ENCODE measurements at regions not wholly inside any gene's neighbourhood (a gene's known extent, or its start where the extent isn't known, plus 50 kb on each side); places are given as distances from the start of the nearest gene placed in this dataset.
"Not testable (repeated sequence)": the region's sequence is repeated elsewhere in the genome, so short reads cannot be mapped to it uniquely, and the experiment has no call there.

- not testable (repeated sequence) for H3K27me3 ChIP-seq; H3K36me3 ChIP-seq; H3K4me3 ChIP-seq; H3K9me3 ChIP-seq (replicated peaks)
- H3K4me1 ChIP-seq, result peaks cover 71% of the 10 kb centered on the region
- DNase-seq, result peak in 1 of 2 experiments; percentile 54
- H3K27ac ChIP-seq, result peak overlapping the region; percentile 86
Measured at GRCh38 chr20:48490341-48490740, 337.5 kb downstream of the PREX1 start.

- H3K4me1 ChIP-seq, result peaks cover 73% of the 10 kb centered on the region
- no peaks in the 10 kb centered on the region for H3K27me3 ChIP-seq
- DNase-seq, result peak; percentile 96 to 98
- H3K9me3 ChIP-seq (replicated peaks), result no peaks in the 10 kb centered on the region
- no peaks in the 10 kb centered on the region for H3K36me3 ChIP-seq
- H3K4me3 ChIP-seq, result peak overlapping the region; percentile 53
- peak overlapping the region; percentile 86 for H3K27ac ChIP-seq
Measured at GRCh38 chr20:48489656-48490055, 338.1 kb downstream of the PREX1 start.

GRCh38 chr20:48489046-48489463 lies 338.7 kb downstream of the PREX1 start:
- Histone ChIP-seq H3K27ac (peak overlapping the region; percentile 86), H3K4me1 (peaks cover 73% of the 10 kb centered on the region), H3K27me3 (no peaks in the 10 kb centered on the region), H3K36me3 (no peaks in the 10 kb centered on the region), H3K4me3 (peak overlapping the region; percentile 53), H3K9me3 (replicated peaks) (no peaks in the 10 kb centered on the region)
- DNase-seq, result peak in 1 of 2 experiments; percentile 63

- DNase-seq, result peak; percentile 69
- not testable (repeated sequence) for H3K9me3 ChIP-seq (replicated peaks); H3K36me3 ChIP-seq; H3K27me3 ChIP-seq
- Histone ChIP-seq H3K4me1 (peaks cover 75% of the 10 kb centered on the region), H3K27ac (peak overlapping the region; percentile 86), H3K4me3 (peak overlapping the region; percentile 53)
Measured at GRCh38 chr20:48488334-48489034, 339.3 kb downstream of the PREX1 start.

GRCh38 chr20:48486065-48486464 lies 341.7 kb downstream of the PREX1 start:
- Histone ChIP-seq H3K4me3 (no peak overlapping the region), H3K27me3 (no peaks in the 10 kb centered on the region), H3K27ac (peak overlapping the region; percentile 86), H3K9me3 (replicated peaks) (no peaks in the 10 kb centered on the region), H3K4me1 (peaks cover 63% of the 10 kb centered on the region), H3K36me3 (no peaks in the 10 kb centered on the region)
- DNase-seq, result peak; percentile 99

- not testable (repeated sequence) for H3K36me3 ChIP-seq; H3K4me3 ChIP-seq; H3K9me3 ChIP-seq (replicated peaks); H3K27me3 ChIP-seq; DNase-seq
- H3K27ac ChIP-seq, result peak overlapping the region; percentile 86; the same call in 1 of the 2 replicates
- peaks cover 56% of the 10 kb centered on the region for H3K4me1 ChIP-seq
Measured at GRCh38 chr20:48485153-48485552, 342.6 kb downstream of the PREX1 start.

- Histone ChIP-seq H3K4me3 (no peak overlapping the region), H3K4me1 (peaks cover 57% of the 10 kb centered on the region), H3K27ac (no peak overlapping the region), H3K27me3 (no peaks in the 10 kb centered on the region), H3K36me3 (no peaks in the 10 kb centered on the region), H3K9me3 (replicated peaks) (no peaks in the 10 kb centered on the region)
- DNase-seq, result no peak
Measured at GRCh38 chr20:48483334-48484066, 344.3 kb downstream of the PREX1 start.

GRCh38 chr20:48482790-48483189 lies 345.0 kb downstream of the PREX1 start:
- H3K36me3 ChIP-seq, result no peaks in the 10 kb centered on the region
- H3K27ac ChIP-seq, result no peak overlapping the region
- no peak for DNase-seq
- H3K27me3 ChIP-seq, result no peaks in the 10 kb centered on the region
- peaks cover 54% of the 10 kb centered on the region for H3K4me1 ChIP-seq
- H3K4me3 ChIP-seq, result no peak overlapping the region
- H3K9me3 ChIP-seq (replicated peaks), result no peaks in the 10 kb centered on the region

GRCh38 chr20:48480216-48480772 lies 347.5 kb downstream of the PREX1 start:
- H3K4me3 ChIP-seq, result no peak overlapping the region
- peaks cover 32% of the 10 kb centered on the region for H3K4me1 ChIP-seq
- no peaks in the 10 kb centered on the region for H3K27me3 ChIP-seq
- 0 out of 2 replicates have a peak, but pooled peaks cover 3% of the 10 kb centered on the region for H3K9me3 ChIP-seq (replicated peaks)
- DNase-seq, result no peak
- no peak overlapping the region for H3K27ac ChIP-seq
- no peaks in the 10 kb centered on the region for H3K36me3 ChIP-seq

- Histone ChIP-seq H3K27ac (no peak overlapping the region; the same call in 1 of the 2 replicates), H3K27me3 (no peaks in the 10 kb centered on the region), H3K4me3 (no peak overlapping the region), H3K4me1 (peaks cover 26% of the 10 kb centered on the region), H3K9me3 (replicated peaks) (0 out of 2 replicates have a peak, but pooled peaks cover 3% of the 10 kb centered on the region), H3K36me3 (no peaks in the 10 kb centered on the region)
- DNase-seq, result peak; percentile 81 to 87
Measured at GRCh38 chr20:48478806-48479585, 348.8 kb downstream of the PREX1 start.

GRCh38 chr20:48478370-48478769 lies 349.4 kb downstream of the PREX1 start:
- H3K27me3 ChIP-seq, result no peaks in the 10 kb centered on the region
- H3K4me1 ChIP-seq, result peaks cover 23% of the 10 kb centered on the region
- 0 out of 2 replicates have a peak, but pooled peaks cover 3% of the 10 kb centered on the region for H3K9me3 ChIP-seq (replicated peaks)
- H3K4me3 ChIP-seq, result no peak overlapping the region
- no peak for DNase-seq
- H3K36me3 ChIP-seq, result no peaks in the 10 kb centered on the region
- no peak overlapping the region for H3K27ac ChIP-seq

- Histone ChIP-seq H3K4me1 (peaks cover 26% of the 10 kb centered on the region), H3K9me3 (replicated peaks) (0 out of 2 replicates have a peak, but pooled peaks cover 3% of the 10 kb centered on the region), H3K4me3 (no peak overlapping the region), H3K27ac (no peak overlapping the region), H3K36me3 (no peaks in the 10 kb centered on the region), H3K27me3 (no peaks in the 10 kb centered on the region)
- no peak for DNase-seq
Measured at GRCh38 chr20:48476854-48477253, 350.9 kb downstream of the PREX1 start.

GRCh38 chr20:48474022-48474421 lies 353.8 kb downstream of the PREX1 start:
- H3K4me3 ChIP-seq, result no peak overlapping the region
- H3K4me1 ChIP-seq, result peaks cover 30% of the 10 kb centered on the region
- H3K27me3 ChIP-seq, result no peaks in the 10 kb centered on the region
- no peak for DNase-seq
- H3K36me3 ChIP-seq, result no peaks in the 10 kb centered on the region
- H3K27ac ChIP-seq, result no peak overlapping the region
- H3K9me3 ChIP-seq (replicated peaks), result 0 out of 2 replicates have a peak, but pooled peaks cover 3% of the 10 kb centered on the region

GRCh38 chr20:48471759-48472408 lies 355.9 kb downstream of the PREX1 start:
- peak in 1 of 2 experiments; percentile 62 for DNase-seq

More at GRCh38 chr20:48471759-48472408, 355.9 kb downstream of the PREX1 start:
- H3K4me3 ChIP-seq, result no peak overlapping the region
- peak overlapping the region; percentile 58 for H3K27ac ChIP-seq
- peaks cover 25% of the 10 kb centered on the region for H3K4me1 ChIP-seq
- no peaks in the 10 kb centered on the region for H3K27me3 ChIP-seq
- H3K9me3 ChIP-seq (replicated peaks), result no peaks in the 10 kb centered on the region
- H3K36me3 ChIP-seq, result no peaks in the 10 kb centered on the region

All from SJCRH30 (cell line).